ENCODE measurements at regions not wholly inside any gene's neighbourhood (a gene's known extent, or its start where the extent isn't known, plus 50 kb on each side); places are given as distances from the start of the nearest gene placed in this dataset.

- Histone ChIP-seq H3K4me3 (ENCODE audit: low read depth in 2 of 2, low read length in 1 of 2) (no peak overlapping the region), H3K4me1 (ENCODE audit: control insufficient read depth in 1 of 2, insufficient read depth in 2 of 2, low read depth in 1 of 2, low read length in 1 of 2) (no peaks in the 10 kb centered on the region), H3K36me3 (replicated peaks in 1 of 2; ENCODE audit: control insufficient read depth in 1 of 2, insufficient read depth in 2 of 2, low read length in 1 of 2) (no peaks in the 10 kb centered on the region), H3K27me3 (ENCODE audit: insufficient read depth) (no peaks in the 10 kb centered on the region), H3K9me2 (no peaks in the 10 kb centered on the region), H3K27ac (ENCODE audit: low read depth in 2 of 2, low read length in 1 of 2) (no peak overlapping the region), H3K9ac (no peak overlapping the region), H3K79me2 (ENCODE audit: insufficient read depth) (no peaks in the 10 kb centered on the region), H3K4me2 (no peak overlapping the region), H4K20me1 (ENCODE audit: insufficient read depth) (no peaks in the 10 kb centered on the region), H3K9me3 (no peaks in the 10 kb centered on the region), H2AFZ (ENCODE audit: low read depth) (no peak overlapping the region), H3F3A (replicated peaks; ENCODE audit: insufficient read depth) (no peaks in the 10 kb centered on the region)
- no peak for TF ChIP-seq USF1 (IDR thresholded peaks at IDR 0.05; ENCODE audit: borderline replicate concordance, low read depth)
- TF ChIP-seq NRF1 (IDR thresholded peaks at IDR 0.05; ENCODE audit: low read depth, low read length), result no peak
- no peak for TF ChIP-seq REST (IDR thresholded peaks at IDR 0.05; ENCODE audit: low read depth, low read length)
- no peak for TF ChIP-seq RAD21 (IDR thresholded peaks at IDR 0.05; ENCODE audit: low read length)
- no peak for TF ChIP-seq CTCF (IDR thresholded peaks at IDR 0.05)
- no peak for TF ChIP-seq RXRA (IDR thresholded peaks at IDR 0.05; ENCODE audit: borderline replicate concordance, low read depth)
- no peak for TF ChIP-seq USF2 (IDR thresholded peaks at IDR 0.05; ENCODE audit: borderline replicate concordance, low read depth, low read length)
- TF ChIP-seq JUND (IDR thresholded peaks at IDR 0.05), result no peak
- no peak for TF ChIP-seq EZH2phosphoT487 (IDR thresholded peaks at IDR 0.05; ENCODE audit: borderline replicate concordance, low read depth)
- CTCF ChIA-PET, result interaction anchor here (0.7 kb wide), 1 partner anchor 22 kb away, joined by 3 read pairs; no protein-coding TSS in a partner anchor
- DNase-seq, result no peak
- POLR2A ChIA-PET, result no interaction called here
- 15% methylated on average over 6 of the region's 7 CpGs for WGBS (ENCODE audit: low lambda C conversion rate)
Measured at GRCh38 chrX:150118476-150118875, 180.2 kb upstream of the EOLA2 start.

- H4K20me1 ChIP-seq (ENCODE audit: insufficient read depth), result no peaks in the 10 kb centered on the region
- no peak overlapping the region for H3K4me3 ChIP-seq (ENCODE audit: low read depth in 2 of 2, low read length in 1 of 2)
- H3K9me2 ChIP-seq, result no peaks in the 10 kb centered on the region
- H3K9me3 ChIP-seq, result no peaks in the 10 kb centered on the region
- no peaks in the 10 kb centered on the region for H3K36me3 ChIP-seq (replicated peaks in 1 of 2; ENCODE audit: control insufficient read depth in 1 of 2, insufficient read depth in 2 of 2, low read length in 1 of 2)
- POLR2A ChIA-PET, result no interaction called here
- no peaks in the 10 kb centered on the region for H3K27me3 ChIP-seq (ENCODE audit: insufficient read depth)
- no peak overlapping the region for H2AFZ ChIP-seq (ENCODE audit: low read depth)
- no peak for DNase-seq
- TF ChIP-seq EZH2phosphoT487 (IDR thresholded peaks at IDR 0.05; ENCODE audit: borderline replicate concordance, low read depth) (no peak), GABPA (IDR thresholded peaks at IDR 0.05; ENCODE audit: low read depth) (no peak), POLR2AphosphoS5 (IDR thresholded peaks at IDR 0.05; ENCODE audit: low read depth, low read length) (no peak), MEF2A (IDR thresholded peaks at IDR 0.05; ENCODE audit: borderline replicate concordance, low read depth) (no peak), EP300 (IDR thresholded peaks at IDR 0.05; ENCODE audit: borderline replicate concordance in 1 of 2, low read depth in 1 of 2, low read length in 1 of 2) (no peak), FOSL2 (IDR thresholded peaks at IDR 0.05; ENCODE audit: borderline replicate concordance, low read depth) (no peak), CTCF (IDR thresholded peaks at IDR 0.05) (no peak), USF1 (IDR thresholded peaks at IDR 0.05; ENCODE audit: borderline replicate concordance, low read depth) (no peak), TAF1 (IDR thresholded peaks at IDR 0.05; ENCODE audit: borderline replicate concordance, low read depth, low read length) (no peak)
- H3K79me2 ChIP-seq (ENCODE audit: insufficient read depth), result no peaks in the 10 kb centered on the region
- CTCF ChIA-PET, result no interaction called here
- no peaks in the 10 kb centered on the region for H3F3A ChIP-seq (replicated peaks; ENCODE audit: insufficient read depth)
- 30% methylated on average over 2 of the region's 2 CpGs for WGBS (ENCODE audit: low lambda C conversion rate)
- no peaks in the 10 kb centered on the region for H3K4me1 ChIP-seq (ENCODE audit: control insufficient read depth in 1 of 2, insufficient read depth in 2 of 2, low read depth in 1 of 2, low read length in 1 of 2)
- H3K4me2 ChIP-seq, result no peak overlapping the region
- no peak overlapping the region for H3K27ac ChIP-seq (ENCODE audit: low read depth in 2 of 2, low read length in 1 of 2)
- no peak overlapping the region for H3K9ac ChIP-seq
Measured at GRCh38 chrX:150119323-150119722, 181.0 kb upstream of the EOLA2 start.
